Left colon (tissue), 2 donors: ENCODE measurements at regions not wholly inside any gene's neighbourhood (a gene's known extent, or its start where the extent isn't known, plus 50 kb on each side); places are given as distances from the start of the nearest gene placed in this dataset.
A peak's percentile ranks its signal among the peaks of the same experiment; 100 is the strongest.

Experiments used
- ATAC-seq: fragments of 200-7000 bp; cut with Tn5 transposase; one replicate; pipeline ENCODE4 v1.9.1; 2020; ENCODE audit warnings: mild to moderate bottlenecking, moderate library complexity
- DNase-seq, 2 donors: peaks; one replicate each; pipeline ENCODE4 v3.0.0-alpha.2; 2020
- intact Hi-C, 2 donors: fragments of 100-400 bp; cut with DNase I in 1 of 2; cut with micrococcal nuclease in 1 of 2; formaldehyde crosslinking; loops; one replicate each; pipeline versions ENCODE4 v1.11.2 to v1.14.0; 2022; cut with DNase I, micrococcal nuclease
- donor health status: DM: no; HTN: no; CAD: no.
- donor health status: DM: yes; HTN: yes; CAD: no.

DNA sequence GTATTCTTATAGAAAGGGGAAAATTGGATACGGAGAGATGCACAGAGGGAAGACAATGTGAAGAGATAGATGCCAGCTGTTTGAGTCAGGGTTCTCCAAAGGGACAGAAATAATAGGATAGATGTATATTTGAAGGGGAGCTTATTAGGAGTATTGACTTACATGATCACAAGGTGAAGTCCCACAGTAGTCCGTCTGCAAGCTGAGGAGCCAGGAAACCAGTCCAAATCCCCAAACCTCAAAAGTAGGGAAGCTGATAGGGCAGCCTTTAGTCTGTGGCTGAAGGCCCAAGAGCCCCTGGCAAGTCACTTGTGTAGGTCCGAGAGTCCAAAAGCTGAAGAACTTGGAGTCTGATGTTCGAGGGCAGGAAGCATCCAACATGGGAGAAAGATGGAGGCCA, 569.6 kb upstream of the LARGE1 start:
- ATAC-seq (no peak), DNase-seq (no peak)
- intact Hi-C loops, result no loop called here

DNA sequence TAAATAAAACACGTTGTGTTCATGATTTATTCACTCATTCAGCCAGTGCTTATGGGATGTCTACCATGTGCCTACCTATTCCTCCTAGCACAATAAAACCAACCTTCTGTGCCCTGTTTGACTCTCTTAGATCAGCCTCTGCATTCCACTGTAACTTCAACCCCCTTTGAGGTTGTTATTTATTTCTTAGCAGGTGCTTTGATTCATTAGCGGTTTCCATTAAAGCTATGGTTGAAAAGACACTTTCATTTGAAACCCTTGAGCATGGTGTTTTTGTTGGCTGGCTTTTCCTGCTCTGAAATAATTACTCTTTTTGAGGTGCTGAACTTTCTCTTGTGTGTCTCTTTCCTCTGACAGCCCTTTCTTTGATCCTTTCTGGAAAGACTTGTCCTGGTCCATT, 570.6 kb upstream of the LARGE1 start:
- ATAC-seq (no peak), DNase-seq (no peak)
- intact Hi-C loops, result no loop called here

DNA sequence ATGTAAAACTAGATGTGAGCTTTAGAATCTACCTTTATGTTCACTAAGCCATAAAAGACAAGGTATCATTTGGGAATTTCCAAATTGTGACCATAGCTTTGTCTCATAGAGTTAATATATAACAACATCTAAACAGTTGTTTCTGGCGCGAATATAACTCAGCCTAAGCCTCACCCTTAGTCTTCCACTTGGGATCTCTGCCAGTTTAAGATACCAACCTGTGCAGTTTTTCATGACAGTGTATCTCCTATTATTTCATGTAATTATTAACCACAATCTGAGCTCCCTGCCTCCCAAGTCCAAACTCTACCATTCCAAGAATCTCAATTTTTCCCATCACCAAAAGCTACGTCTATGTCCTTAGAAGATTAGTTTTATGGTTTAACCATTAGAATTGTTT, 572.5 kb upstream of the ISX start:
- DNase-seq (no peak), ATAC-seq (peak; percentile 79)
- intact Hi-C loops, result no loop called here

DNA sequence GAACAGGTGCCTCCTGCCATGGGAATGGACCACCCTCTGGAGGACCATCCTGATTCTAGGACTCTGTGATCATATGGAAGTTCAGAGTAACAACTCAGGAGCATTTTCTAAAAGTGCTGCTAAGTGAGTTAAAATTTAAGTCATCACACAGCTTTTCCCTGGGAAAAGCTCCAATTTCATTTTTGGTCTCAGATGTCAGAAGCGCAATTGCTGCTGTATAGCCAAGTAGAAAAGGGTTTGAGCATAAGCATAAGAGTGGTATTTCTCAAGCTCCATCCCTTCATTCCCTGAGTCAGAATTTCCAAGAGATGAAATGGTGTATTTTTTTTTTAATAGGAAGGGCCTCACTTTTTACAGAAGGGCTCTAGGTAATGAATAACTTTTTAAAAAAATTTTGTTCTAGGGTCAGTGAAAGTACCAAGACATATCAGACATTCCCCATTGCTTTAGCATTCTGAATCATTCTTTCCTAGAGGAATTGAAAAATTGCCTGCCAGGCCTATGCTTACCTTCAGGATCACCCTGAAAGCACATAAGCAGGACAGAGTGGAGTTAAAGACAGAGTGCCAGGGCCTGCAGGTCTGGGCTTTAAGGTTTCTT, 564.5 kb upstream of the ISX start:
- intact Hi-C loops, result no loop called here
- DNase-seq (no peak), ATAC-seq (no peak)

GRCh38 chr22:34502821-34503220, 563.1 kb upstream of the ISX start:
- no peak for ATAC-seq
- no peak for DNase-seq
- intact Hi-C loops, result no loop called here

DNA sequence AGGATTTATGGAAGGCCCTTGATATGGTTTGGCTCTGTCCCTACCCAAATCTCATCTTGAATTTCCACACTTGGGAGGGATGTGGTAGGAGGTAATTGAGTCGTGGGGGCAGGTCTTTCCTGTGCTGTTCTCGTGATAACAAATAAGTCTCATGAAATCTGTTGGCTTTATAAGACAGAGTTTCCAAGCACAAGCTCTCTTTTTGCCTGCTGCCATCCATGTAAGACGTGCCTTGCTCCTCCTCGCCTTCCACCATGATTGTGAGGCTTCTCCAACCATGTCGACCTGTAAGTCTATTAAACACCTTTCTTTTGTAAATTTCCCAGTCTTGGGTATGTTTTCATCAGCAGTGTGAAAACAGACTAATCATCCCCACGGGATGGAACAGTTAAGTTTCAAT, 557.2 kb upstream of the ISX start:
- ATAC-seq (no peak), DNase-seq (no peak)
- intact Hi-C loops, result no loop called here

- intact Hi-C loops, result loop anchor here in 1 of 2 donors (10.0 kb wide), 1 partner anchor 48 kb away; no protein-coding TSS in a partner anchor
- no peak for DNase-seq
- ATAC-seq, result no peak
Measured at GRCh38 chr22:34526681-34527080, 539.3 kb upstream of the ISX start.

- DNase-seq (no peak), ATAC-seq (no peak)
- intact Hi-C loops, result no loop called here
Measured at GRCh38 chr22:34534101-34534500, 531.9 kb upstream of the ISX start.

DNA sequence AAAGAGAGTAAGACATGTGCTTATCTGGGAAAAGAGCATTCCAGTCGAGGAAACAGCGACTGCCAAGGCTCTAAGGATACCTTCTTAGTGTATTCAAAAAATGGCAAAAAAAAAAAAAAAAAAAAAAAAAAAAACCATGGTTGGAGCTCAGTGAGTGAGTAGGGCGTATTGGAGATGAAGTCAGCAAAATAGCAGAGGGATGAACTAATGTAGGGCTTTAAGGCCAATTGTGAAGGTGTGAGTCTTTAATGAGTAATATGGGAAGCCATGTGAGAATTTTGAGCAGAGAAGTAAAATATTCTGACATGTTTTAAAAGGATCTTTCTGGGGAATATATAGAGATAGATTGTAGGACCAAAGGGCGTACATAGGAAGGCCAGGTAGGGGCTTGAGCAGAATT, 498.6 kb upstream of the ISX start:
- DNase-seq (no peak), ATAC-seq (no peak)
- intact Hi-C loops, result no loop called here

DNA sequence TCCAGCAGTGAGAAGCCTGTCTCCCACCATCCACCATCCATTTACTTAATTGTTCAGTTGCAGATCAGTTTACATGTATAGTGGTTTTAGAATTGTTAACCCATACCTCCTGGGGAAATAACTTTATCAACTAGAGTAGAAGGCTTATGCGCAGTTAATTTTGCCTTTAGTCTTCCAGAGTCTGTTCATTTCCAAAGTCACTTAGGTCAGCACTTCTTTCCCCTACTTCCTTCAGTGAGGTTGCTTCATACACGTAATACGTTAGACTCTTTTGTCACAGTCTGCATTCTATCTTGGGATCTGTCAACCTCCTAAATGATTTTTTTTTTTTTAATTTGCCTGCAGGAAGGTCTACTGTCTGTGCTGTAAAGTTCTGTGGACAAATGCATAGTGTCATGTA, 495.6 kb upstream of the ISX start:
- DNase-seq (no peak), ATAC-seq (no peak)
- intact Hi-C loops, result loop anchor here in 1 of 2 donors (10.0 kb wide), 1 partner anchor 46 kb away; no protein-coding TSS in a partner anchor

DNA sequence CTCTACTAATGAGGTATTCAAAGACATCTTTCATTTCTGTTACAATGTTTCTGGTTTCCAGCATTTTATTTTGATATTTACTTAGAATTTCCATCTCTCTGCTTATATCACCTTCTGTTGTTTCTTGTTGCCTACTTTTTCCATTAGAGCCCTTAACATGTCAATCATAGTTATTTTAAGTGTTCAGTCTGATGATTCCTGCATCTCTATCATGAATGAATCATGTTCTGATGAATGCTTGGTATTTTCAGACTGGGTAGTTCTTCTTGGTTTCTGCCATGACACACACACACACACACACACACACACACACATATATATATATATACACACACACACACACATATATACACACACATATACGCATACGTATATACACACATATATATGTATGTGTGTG, 486.4 kb upstream of the ISX start:
- ATAC-seq (no peak), DNase-seq (no peak)
- intact Hi-C loops, result loop anchor here in 1 of 2 donors (10.0 kb wide), 1 partner anchor 55 kb away; no protein-coding TSS in a partner anchor

GRCh38 chr22:34587357-34588356, 478.3 kb upstream of the ISX start:
- intact Hi-C loops, result no loop called here
- ATAC-seq (no peak), DNase-seq (no peak)

DNA sequence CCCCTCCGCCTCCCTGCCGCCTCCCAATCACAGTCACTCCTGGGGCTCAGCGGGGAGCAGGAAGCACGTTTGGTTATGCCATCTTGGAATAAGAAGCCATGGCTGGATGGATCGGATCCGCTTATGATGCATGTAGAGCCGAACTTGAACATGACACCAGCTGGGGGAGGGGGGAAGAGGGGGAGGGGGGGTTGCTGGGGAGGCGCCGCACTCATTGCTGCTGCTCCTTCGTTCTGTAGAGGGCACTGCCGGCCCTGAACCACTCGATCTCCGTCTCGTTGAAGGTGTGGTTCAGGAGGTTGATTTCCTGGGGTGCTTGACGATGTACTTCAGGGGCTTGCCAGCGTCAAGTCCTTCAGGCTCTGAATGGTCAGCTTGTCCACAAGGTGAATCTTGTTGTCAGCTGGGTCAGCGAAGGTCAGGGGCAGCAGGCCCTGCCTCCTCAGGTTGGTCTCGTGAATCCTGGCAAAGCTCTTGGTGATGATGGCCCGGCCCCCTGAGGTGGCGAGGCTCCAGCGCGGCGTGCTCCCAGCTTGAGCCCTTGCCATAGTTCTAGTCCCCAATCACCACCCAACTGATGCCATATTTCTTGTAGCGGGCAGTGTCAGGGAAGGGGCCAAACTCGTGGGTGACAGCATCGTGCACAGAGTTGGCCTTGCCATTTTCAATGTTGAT, 476.9 kb upstream of the ISX start:
- DNase-seq (no peak), ATAC-seq (no peak)
- intact Hi-C loops, result no loop called here

GRCh38 chr22:34592123-34592740, 473.7 kb upstream of the ISX start:
- DNase-seq (no peak), ATAC-seq (no peak)
- intact Hi-C loops, result no loop called here

DNA sequence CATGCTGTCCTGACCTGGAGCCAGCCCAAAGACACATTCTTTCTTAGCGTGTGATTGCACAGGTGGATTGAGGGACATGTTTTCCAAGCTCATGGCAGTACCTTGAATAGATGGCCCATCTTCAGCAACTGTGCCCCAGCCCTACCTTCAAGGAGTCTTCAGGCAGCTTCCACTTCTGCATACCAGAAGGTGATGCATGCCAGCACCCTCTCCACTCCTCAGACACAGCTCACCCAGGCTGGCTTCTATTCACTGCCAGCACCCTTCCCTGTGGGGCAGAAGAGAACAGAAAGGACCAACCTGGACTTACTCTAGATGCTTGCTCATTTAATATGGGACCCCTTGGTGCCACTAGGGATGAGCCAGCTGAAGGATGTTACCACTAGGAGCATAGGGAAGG, 466.4 kb upstream of the ISX start:
- no peak for DNase-seq
- intact Hi-C loops, result no loop called here
- ATAC-seq, result no peak

DNA sequence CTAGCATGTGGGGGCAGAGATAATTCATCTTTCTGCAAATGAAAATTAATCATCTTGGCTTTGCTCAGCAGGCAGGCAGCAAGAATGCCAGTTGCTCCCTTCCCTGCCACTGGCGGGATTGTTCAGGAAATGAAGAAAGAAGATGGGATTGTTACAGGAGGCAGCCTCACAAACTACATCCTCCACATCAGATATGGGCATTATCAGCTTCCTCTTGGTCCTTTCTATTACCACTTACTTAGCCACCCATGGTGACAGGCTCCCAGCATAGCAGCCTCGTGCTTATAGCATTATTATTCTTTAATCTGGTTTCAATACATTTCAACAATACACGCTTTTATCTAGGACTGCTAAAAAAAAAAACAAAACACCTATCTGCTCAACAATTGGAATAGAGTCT, 461.6 kb upstream of the ISX start:
- ATAC-seq (no peak), DNase-seq (no peak)
- intact Hi-C loops, result no loop called here

DNA sequence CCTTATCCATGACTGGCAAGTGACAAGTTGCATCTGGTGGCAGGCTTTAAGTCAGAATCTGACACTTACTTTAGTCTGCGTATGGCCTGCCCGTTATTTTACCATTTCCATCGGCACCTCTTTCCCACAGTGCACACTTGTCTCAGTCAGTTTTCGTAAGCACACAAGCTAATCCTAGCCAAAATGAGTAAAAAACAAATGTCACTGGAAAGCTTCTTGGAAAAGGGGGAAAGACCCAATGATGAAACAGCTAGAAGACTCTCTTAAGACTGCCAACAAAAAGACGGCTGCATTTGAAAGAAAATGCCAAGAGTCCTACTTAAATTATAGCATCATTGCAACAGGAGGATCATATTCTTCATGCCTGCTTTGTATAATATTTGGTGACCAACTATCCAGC, 457.9 kb upstream of the ISX start:
- intact Hi-C loops, result no loop called here
- DNase-seq (no peak), ATAC-seq (no peak)

DNA sequence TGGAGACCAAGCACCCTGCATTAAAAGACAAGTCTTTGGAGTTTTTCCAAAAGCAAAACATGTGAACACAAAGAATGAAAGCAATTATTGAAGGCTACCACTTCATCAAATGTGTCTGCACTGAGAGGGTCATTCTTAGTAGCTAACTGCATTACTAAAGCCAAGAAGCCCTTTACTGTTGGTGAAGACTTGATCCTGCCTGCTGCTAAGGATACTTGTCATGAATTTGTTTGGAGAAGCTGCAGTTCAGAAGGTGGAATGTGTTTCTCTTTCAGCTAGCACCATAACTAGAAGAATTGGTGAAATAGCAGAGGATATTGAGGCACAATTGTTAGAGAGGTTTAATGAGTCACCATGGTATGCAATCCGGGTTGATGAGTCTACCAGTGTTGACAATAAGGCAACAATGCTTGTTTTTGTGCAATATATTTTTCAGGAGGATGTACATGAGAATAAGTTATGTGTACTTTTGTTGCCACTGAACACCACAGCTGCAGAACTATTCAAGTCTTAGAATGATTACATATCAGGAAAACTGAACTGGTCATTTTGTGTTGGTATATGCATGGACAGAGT, 457.3 kb upstream of the ISX start:
- intact Hi-C loops, result no loop called here
- no peak for ATAC-seq
- DNase-seq, result no peak

DNA sequence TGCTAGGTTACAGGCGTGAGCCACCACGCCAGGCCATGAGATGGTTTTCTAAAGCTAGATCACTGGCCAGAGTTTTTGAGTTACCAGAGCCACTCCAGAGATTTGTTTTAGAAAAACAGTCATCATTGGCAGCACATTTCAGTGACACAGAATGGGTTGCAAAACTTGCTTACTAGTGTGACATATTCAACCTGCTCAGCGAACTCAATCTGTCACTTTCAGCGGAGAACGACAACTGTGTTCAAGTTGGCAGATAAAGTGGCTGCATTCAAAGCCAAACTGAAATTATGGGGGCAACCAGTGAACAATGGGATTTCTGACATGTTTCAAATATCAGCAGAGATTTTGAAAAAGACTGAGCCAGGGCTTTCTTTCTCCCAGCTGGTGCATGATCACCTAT, 456.3 kb upstream of the ISX start:
- ATAC-seq (no peak), DNase-seq (no peak)
- intact Hi-C loops, result no loop called here
